ENCODE measurements at regions not wholly inside any gene's neighbourhood (a gene's known extent, or its start where the extent isn't known, plus 50 kb on each side); places are given as distances from the start of the nearest gene placed in this dataset.

DNA sequence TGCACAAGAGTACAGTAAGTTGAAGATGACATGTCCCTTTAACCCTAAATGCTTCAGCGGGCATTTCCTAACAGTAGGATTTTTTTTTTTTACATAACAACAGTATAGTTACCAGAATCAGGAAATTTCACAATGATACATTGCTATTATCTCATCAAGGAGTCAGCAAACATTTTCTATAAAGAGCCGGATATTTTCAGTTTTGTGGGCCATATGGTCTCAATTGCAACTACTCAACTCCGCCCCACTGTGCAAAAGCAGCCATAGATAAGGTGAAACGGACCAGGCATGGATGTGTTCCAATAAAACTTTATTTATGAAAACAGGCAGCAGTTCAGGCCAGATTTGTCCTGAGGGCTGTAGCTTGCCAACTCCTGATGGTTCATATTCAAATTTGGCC lies 130.6 kb downstream of the SMAD6 start:
- Mint-ChIP-seq H3K4me1 (no peaks in the 10 kb centered on the region), H3K36me3 (no peaks in the 10 kb centered on the region), H3K9me3 (no peaks in the 10 kb centered on the region), H3K27ac (no peak overlapping the region), H3K4me3 (no peak overlapping the region)
- ATAC-seq, result no peak
- no peak for DNase-seq (ENCODE audit: low spot score in 2 of 2)

DNA sequence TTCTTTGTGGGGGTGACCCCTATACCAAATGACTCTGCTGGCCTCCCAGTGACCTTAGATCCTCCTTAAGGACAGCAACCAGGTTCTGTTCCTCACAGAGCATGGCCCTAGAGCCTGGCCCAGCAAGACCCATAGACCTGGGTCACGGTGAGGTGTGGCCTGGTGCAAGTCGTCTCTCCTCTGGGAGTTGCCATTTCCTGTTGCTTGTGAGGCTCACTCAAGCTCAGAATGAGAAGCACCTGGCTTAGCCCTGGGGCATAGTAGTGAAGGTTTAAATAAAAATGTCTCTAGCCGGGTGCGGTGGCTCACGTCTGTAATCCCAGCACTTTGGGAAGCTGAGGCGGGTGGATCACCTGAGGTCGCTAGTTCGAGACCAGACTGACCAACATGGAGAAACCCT lies 131.3 kb downstream of the SMAD6 start:
- Mint-ChIP-seq H3K4me1 (no peaks in the 10 kb centered on the region), H3K27ac (no peak overlapping the region), H3K36me3 (no peaks in the 10 kb centered on the region), H3K9me3 (no peaks in the 10 kb centered on the region), H3K4me3 (no peak overlapping the region)
- ATAC-seq, result no peak
- no peak for DNase-seq (ENCODE audit: low spot score in 2 of 2)

GRCh38 chr15:66833803-66834202 lies 131.8 kb downstream of the SMAD6 start:
- Mint-ChIP-seq H3K4me1 (no peaks in the 10 kb centered on the region), H3K36me3 (no peaks in the 10 kb centered on the region), H3K4me3 (no peak overlapping the region), H3K9me3 (no peaks in the 10 kb centered on the region), H3K27ac (no peak overlapping the region)
- no peak for ATAC-seq
- DNase-seq (ENCODE audit: low spot score in 2 of 2), result no peak

DNA sequence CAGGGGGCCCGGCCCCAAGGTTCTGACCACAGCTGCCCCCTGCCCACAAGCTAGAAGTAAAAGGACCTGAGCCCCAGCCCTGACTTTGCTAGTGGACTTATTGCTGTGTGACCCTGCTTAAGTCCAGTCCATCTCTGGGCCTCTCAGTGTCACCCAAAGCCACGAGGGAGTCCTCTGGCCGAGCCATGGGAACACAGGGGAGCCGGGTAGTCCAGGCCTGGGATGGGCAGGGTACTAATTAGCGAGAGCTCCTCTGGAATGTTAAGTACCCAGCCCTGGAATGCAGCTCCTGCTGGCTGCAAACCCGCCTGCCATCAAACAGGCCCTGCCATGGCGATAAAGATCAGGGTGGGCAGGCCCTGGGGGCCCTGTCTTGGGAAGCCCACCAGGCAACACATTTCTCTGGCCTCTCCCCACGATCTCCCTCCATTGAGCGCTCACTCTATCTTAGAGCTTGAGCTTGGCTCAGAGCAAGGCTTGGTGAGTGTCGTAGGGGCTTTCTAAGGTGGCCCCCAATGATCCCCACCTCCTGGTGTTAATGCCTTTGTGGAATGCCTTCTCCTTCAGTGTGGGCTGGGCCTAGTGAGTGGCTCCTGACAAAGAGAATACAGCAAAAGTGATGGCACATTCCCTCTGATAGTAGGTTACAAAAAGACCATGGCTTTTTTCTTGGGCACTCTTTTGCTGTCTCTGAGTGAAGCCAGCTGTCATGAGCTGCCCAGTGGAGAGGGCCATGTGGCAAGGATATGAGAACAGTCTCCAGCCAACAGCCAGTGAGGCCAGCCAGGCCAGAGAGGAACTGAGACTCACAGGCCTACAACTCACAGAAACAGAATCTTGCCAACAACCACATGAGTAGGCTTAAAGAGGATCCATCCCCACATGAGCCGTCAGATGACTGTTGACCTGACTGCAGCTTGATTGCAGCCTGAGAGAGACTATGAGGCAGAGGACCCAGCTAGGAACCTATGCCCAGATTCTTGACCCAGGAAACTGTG lies 133.1 kb downstream of the SMAD6 start:
- Mint-ChIP-seq H3K27ac (no peak overlapping the region), H3K4me3 (no peak overlapping the region), H3K4me1 (no peaks in the 10 kb centered on the region), H3K9me3 (no peaks in the 10 kb centered on the region), H3K36me3 (no peaks in the 10 kb centered on the region)
- ATAC-seq, result no peak
- DNase-seq (ENCODE audit: low spot score in 2 of 2), result no peak

DNA sequence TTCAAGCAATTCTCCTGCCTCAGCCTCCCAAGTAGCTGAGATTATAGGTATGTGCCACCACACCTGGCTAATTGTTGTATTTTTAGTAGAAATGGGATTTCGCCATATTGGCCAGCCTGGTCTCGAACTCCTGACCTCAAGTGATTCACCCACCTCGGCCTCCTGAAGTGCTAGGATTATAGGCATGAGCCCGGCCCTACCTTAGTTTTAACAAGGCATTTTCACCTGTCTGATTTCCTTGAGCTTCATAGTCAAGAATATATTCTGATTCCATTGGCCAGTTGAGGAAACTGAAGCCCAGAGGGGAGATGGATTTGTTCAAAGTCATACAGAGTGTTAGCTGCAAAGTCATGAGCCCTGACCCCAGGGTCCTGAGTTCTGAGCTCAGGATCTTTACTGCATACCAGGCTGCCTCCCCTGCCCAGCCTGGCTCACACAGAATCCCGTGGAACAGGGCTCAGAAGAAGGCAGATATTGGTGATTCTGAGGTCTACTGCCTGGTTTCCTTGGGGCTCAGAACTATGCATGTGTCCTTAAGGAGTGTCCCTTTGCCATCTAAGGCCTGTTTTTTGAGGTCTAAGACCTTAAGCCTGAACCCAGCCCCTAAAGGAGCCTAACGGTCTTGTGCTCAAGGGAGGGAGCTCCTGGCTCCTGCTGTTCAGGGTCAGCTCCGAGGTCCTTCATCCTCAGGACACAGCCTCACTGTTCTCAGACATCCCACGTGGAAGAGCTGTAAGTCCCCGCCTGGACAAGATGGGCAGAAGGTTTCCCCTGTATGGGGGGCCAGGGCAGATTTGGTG lies 134.4 kb downstream of the SMAD6 start:
- Mint-ChIP-seq H3K27ac (no peak overlapping the region), H3K4me1 (no peaks in the 10 kb centered on the region)
- ATAC-seq, result no peak

GRCh38 chr15:66838202-66838601 lies 136.2 kb downstream of the SMAD6 start:
- Mint-ChIP-seq H3K36me3 (no peaks in the 10 kb centered on the region), H3K27ac (no peak overlapping the region), H3K4me3 (no peak overlapping the region), H3K9me3 (no peaks in the 10 kb centered on the region), H3K4me1 (peaks cover 12% of the 10 kb centered on the region)
- no peak for DNase-seq (ENCODE audit: low spot score in 2 of 2)
- ATAC-seq, result no peak

More for the DNA sequence above, 134.4 kb downstream of the SMAD6 start:
- no peak overlapping the region for H3K4me3 Mint-ChIP-seq
- DNase-seq (ENCODE audit: low spot score in 2 of 2), result no peak
- H3K9me3 Mint-ChIP-seq, result no peaks in the 10 kb centered on the region
- no peaks in the 10 kb centered on the region for H3K36me3 Mint-ChIP-seq

DNA sequence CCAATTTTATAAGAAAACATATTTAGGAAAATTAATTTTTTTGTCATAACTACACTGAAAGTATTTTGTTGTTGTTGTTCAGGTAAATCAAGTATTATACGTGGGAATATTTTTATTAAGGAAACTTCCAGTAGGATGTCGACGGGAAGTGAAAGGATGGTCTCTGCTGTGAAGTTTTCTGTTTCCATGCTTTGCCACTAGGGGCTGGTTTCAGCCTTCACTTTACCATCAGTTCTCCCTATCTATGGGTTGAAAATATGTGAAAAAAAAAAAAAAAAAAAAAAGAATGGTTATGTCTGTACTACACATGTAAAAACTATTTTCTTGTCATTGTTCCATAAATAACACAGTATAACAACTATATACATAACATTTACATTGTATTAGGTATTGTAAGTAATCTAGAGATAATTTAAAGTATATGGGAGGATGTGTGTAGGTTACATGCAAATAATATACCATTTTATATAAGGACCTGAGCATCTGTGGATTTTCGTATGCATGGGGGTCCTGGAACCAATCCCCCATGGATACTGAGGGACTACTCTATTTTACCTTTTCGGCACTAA lies 136.7 kb downstream of the SMAD6 start:
- DNase-seq (ENCODE audit: low spot score in 2 of 2) (no peak), ATAC-seq (no peak)
- H3K4me3 Mint-ChIP-seq, result no peak overlapping the region
- peaks cover 13% of the 10 kb centered on the region for H3K4me1 Mint-ChIP-seq
- H3K9me3 Mint-ChIP-seq, result no peaks in the 10 kb centered on the region
- no peaks in the 10 kb centered on the region for H3K36me3 Mint-ChIP-seq
- H3K27ac Mint-ChIP-seq, result no peak overlapping the region

DNA sequence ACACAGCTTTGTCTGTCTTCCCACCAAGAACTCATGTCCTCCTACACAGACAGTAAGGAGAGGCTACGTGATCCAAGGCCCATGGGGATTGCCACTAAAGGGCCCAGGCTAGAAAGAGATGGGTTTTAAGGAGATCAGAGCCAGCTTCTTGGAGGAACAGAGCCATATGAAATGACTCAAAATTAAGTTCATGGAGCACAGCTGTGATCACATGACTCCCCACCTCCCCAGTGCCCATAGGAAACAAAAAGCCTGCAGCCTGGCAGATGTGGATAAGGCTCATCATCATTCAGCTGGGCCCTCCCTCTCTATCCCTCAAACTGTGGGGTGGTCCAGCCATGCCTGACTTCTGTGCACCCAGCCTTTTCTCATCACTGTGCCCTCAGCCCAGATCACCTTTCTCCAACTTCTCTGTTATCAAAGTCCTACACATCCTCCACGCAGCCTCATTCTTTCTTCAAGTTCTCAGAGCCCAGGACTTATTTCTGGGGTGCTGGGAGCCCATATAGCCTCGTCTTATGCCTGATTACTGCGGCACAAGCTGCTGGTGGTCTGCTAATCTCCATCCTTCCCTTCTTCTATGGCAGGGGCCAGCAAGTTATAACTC lies 137.6 kb downstream of the SMAD6 start:
- Mint-ChIP-seq H3K9me3 (no peaks in the 10 kb centered on the region), H3K4me1 (peaks cover 13% of the 10 kb centered on the region), H3K36me3 (no peaks in the 10 kb centered on the region), H3K4me3 (no peak overlapping the region), H3K27ac (no peak overlapping the region)
- DNase-seq (ENCODE audit: low spot score in 2 of 2) (no peak), ATAC-seq (no peak)

DNA sequence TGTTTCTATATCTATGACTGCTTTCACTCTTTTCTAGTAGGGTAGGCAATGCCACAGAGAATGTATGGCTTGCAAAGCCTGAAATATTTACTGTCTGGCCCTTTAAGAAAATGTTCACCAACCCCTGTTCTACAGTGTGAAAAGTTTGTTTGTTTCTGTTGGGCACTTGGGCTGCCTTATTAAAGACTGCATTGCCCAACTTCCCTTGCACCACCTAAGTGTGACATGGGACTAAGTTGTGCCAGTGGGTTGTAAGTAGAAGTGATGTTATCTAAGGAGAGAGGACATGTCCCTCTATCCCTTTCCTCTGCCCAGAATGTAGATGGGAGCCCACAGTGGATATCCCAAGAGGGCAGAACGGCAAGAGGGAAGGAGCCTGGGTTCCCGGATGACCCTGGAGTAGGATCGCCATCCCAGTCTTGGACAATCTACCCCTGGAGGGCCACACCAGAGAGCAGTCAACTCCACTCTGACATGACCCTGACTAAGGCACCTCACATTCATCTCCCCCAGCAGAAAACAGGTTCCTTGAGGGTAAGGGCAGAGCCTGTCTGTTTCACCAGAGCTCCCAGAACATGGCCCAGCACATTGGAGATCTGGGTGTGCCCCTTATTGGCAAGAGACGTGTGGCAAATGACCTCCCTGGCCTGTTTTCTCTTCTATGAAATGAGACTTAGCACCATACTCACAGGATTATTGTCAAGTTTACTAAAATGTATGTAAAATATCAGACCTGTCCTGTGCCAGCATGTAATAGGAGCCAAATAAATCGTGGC lies 138.8 kb downstream of the SMAD6 start:
- no peak for ATAC-seq
- no peak overlapping the region for H3K4me3 Mint-ChIP-seq
- H3K9me3 Mint-ChIP-seq, result no peaks in the 10 kb centered on the region
- H3K36me3 Mint-ChIP-seq, result no peaks in the 10 kb centered on the region
- H3K4me1 Mint-ChIP-seq, result peaks cover 13% of the 10 kb centered on the region
- no peak overlapping the region for H3K27ac Mint-ChIP-seq
- no peak for DNase-seq (ENCODE audit: low spot score in 2 of 2)

DNA sequence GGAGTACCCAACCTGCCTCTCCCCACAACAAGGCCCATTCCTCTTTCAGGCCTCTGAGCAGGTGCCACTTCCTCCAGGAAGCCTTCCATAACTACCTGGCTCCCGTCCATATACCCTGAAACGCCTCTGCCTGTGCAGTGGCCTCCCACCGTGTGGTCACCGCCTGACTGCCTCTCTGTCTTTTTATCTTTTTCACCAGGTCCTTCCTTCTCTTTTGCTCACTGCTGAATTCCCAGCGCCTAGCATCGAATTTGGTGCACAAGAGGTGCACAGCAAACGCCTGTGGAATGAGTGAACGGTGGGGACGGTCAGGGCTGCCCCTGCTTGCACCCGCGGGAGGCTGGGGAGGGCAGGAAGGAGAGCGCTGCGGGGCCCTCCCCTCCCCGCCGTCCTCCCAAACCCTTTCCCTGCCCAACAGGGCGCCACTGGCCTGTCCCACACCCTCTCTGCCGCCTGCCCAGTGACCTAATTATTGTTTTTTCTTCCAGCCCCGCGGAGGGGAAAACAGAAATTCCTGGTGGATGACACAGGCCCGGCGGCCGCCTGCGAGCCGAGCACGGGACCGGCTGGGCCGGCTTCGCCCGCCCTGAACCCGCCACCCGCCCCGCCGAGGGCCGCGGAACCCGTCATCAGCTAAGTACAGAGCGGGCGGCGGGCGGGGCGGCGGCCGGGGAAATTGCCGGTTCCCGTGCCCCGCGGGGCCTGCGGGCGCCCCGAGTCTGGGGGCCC lies 140.1 kb downstream of the SMAD6 start:
- Mint-ChIP-seq H3K9me3 (no peaks in the 10 kb centered on the region), H3K27ac (no peak overlapping the region), H3K36me3 (no peaks in the 10 kb centered on the region), H3K4me3 (peak overlapping the region; percentile 47), H3K4me1 (peaks cover 13% of the 10 kb centered on the region)
- DNase-seq (ENCODE audit: low spot score in 2 of 2), result no peak
- ATAC-seq, result peak; percentile 68

GRCh38 chr15:66842710-66843441 lies 140.8 kb downstream of the SMAD6 start:
- Mint-ChIP-seq H3K36me3 (no peaks in the 10 kb centered on the region), H3K27ac (no peak overlapping the region), H3K9me3 (no peaks in the 10 kb centered on the region), H3K4me1 (peaks cover 13% of the 10 kb centered on the region), H3K4me3 (peak overlapping the region; percentile 47)
- DNase-seq (ENCODE audit: low spot score in 2 of 2), result no peak
- no peak for ATAC-seq

DNA sequence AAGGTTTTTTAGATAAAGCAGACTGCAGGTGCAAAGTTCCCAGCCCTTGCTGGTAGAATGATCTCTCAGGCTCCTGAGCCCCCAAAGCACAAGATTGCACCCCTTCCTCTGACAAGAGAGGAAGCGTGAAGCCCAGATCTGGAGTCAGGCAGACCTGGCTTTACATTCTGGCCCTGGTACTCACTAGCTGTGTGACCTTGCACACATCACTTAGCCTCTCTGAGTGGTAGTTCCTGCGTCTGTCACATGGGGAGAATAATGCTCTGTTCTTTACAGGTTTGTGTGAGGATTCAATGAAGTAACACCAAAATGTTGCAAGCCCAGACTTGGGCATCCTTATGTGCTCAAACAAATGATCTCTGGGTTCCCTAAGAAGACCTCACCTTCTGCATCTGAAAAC lies 141.5 kb downstream of the SMAD6 start:
- no peak overlapping the region for H3K4me3 Mint-ChIP-seq
- DNase-seq (ENCODE audit: low spot score in 2 of 2), result no peak
- H3K27ac Mint-ChIP-seq, result no peak overlapping the region
- ATAC-seq, result no peak
- peaks cover 13% of the 10 kb centered on the region for H3K4me1 Mint-ChIP-seq
- H3K36me3 Mint-ChIP-seq, result no peaks in the 10 kb centered on the region
- no peaks in the 10 kb centered on the region for H3K9me3 Mint-ChIP-seq

DNA sequence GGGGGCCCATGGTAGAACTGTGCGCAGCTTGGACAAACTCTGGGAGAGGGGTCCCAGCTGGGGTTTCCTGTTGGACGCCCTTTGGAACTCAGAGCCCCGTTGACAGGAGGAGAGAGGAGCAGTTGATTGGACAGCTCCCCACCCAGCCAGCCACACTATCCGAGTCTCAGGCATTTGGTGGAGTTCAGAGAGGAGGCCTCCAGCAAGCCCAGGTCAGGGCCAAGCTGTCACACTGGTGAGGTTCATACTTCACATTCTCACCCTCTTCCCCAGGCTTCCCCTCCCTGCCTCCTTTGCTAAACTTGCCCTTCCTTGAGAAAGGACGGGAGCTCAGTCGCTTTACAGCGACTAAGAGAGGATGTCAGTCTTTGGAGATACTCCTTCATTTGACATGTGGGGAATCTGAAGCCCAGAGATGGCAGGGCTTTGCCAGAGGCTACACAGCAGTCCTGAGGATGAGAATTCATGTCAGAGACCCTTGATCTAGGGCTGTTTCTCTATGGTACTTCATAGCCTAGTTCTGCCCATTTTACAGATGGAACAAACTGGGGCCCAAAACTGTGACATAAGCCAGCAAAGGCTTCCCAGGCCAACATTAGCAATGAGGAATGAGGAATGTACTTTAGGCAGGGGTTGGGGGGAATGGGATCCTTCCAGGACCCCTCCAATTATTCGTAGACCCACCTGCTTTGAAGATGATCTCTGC lies 142.2 kb downstream of the SMAD6 start:
- no peak overlapping the region for H3K4me3 Mint-ChIP-seq
- DNase-seq (ENCODE audit: low spot score in 2 of 2) (no peak), ATAC-seq (no peak)
- H3K36me3 Mint-ChIP-seq, result no peaks in the 10 kb centered on the region
- no peak overlapping the region for H3K27ac Mint-ChIP-seq
- no peaks in the 10 kb centered on the region for H3K9me3 Mint-ChIP-seq
- H3K4me1 Mint-ChIP-seq, result peaks cover 13% of the 10 kb centered on the region

Data from stimulated activated effector memory CD8-positive, alpha-beta T cell treated with anti-CD3 and anti-CD28 coated beads, Interleukin-12 subunit alpha, Interleukin-12 subunit beta, amount 100 ng/mL, for 72 hours (primary cell).